ENCODE measurements at regions not wholly inside any gene's neighbourhood (a gene's known extent, or its start where the extent isn't known, plus 50 kb on each side); places are given as distances from the start of the nearest gene placed in this dataset.

DNA sequence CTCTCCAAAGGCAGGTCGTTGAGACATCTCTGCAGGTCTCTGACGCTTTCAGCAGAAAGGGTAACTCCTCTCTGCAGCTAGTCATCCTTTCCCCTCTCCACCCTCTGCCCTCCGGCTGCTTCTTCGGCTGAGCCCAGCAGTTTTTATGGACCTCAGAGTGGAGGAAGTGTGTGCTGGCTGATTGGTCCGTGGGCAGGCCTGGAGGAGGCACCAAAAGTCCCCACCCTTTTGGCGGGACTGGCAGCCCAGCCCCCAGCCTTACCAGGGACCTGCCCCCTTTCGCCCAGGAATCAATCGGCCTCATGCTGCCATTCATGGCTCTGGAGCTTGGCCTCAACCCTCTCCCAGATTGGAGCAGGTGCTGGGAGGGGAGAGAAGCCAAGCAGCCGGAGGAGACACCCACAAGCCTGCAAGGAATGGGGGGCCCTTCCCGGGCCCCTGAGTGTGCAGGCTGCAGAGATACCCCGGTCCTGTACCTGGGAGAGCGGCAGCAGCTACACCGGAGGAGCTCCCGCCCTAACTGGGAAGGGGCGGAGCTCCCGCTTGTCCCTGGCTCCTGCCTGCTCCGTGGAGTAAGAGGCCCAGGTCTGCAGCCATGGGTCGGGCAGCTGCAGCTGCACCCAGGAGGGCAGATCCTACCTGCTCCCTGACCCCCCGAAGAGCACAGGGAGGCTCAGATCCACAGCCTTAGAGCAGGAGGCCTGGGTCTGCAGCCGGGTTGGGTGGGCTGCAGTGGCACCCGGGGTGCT, 170.3 kb upstream of the SOX4 start:
- TF ChIP-seq, protein P1, sequence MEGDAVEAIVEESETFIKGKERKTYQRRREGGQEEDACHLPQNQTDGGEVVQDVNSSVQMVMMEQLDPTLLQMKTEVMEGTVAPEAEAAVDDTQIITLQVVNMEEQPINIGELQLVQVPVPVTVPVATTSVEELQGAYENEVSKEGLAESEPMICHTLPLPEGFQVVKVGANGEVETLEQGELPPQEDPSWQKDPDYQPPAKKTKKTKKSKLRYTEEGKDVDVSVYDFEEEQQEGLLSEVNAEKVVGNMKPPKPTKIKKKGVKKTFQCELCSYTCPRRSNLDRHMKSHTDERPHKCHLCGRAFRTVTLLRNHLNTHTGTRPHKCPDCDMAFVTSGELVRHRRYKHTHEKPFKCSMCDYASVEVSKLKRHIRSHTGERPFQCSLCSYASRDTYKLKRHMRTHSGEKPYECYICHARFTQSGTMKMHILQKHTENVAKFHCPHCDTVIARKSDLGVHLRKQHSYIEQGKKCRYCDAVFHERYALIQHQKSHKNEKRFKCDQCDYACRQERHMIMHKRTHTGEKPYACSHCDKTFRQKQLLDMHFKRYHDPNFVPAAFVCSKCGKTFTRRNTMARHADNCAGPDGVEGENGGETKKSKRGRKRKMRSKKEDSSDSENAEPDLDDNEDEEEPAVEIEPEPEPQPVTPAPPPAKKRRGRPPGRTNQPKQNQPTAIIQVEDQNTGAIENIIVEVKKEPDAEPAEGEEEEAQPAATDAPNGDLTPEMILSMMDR (conservative IDR thresholded peaks at IDR 0.05; ENCODE audit: low read depth, low read length): no peak
- TF ChIP-seq EZH2phosphoT487 (IDR thresholded peaks at IDR 0.05; ENCODE audit: borderline replicate concordance, low read length) (no peak), EZH2 (IDR thresholded peaks at IDR 0.05; ENCODE audit: low read length, unreplicated experiment) (no peak)
